GM19099 (cell line): ENCODE measurements at regions not wholly inside any gene's neighbourhood (a gene's known extent, or its start where the extent isn't known, plus 50 kb on each side); places are given as distances from the start of the nearest gene placed in this dataset.

Experiments used
- POLR2A ChIP-seq: IDR thresholded peaks from 3 replicates; pipeline ENCODE4 v1.6.1; 2011; ENCODE audit warnings: low read depth; ENCODE audit not compliant: insufficient read length; ENCODE audit errors: extremely low read depth

GRCh38 chr13:106212386-106213010 lies 323.0 kb downstream of the EFNB2 start:
- no peak for TF ChIP-seq POLR2A

DNA sequence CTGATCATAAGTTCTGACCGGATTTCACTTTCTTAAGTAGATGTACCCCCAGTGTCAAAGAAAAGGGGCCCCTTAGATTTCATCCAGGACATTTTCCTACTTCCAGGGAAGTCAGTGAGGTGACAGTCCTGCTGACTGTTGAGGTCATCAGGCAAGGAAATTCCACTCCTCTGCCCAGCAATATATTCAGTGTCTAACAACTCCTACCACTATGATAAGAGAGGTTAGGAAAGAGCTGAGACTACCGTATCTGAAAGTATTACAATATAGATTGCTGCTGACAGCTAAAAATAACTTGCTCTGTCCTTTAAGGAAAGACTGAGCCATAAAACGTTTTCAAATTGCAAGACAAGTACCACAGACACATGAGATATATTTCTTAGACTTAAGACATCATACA lies 325.1 kb downstream of the EFNB2 start:
- no peak for TF ChIP-seq POLR2A

DNA sequence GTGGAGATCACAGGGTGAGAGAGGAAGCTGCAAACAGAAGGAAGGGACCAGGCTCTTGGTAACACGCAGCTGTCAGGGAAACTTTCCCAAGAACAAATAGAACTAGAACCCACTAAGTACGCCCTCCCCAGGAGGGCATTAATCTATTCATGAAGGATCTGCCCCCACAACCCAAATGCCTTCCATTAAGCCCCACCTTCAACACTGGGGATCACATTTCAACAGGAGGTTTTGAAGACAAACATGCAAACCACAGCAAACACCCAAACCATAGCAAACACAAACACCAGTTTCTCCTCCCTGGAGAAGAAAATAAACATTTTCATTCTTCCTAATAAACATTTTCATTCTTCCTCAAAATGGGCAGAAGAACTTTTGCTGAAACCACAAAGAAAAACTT lies 329.6 kb downstream of the EFNB2 start:
- TF ChIP-seq POLR2A: no peak

DNA sequence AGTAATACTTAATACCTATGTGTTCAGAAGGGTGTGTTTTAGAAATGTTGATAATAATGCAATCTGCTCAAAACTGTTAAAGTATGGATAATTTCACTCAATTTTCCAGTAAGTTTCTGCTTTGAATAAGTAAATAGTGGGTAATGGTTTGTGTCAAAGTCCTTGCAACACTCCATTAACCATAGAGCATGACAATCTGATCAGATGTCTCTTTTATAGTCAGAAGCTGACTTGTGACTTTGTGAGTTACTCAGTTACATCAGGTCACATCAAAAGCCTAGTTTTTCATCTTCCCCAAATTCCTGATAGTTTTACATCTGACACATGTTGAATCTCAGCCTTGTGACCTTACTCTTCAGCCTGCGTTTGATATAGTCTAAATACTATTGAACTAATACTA lies 338.0 kb downstream of the EFNB2 start:
- TF ChIP-seq POLR2A: no peak

DNA sequence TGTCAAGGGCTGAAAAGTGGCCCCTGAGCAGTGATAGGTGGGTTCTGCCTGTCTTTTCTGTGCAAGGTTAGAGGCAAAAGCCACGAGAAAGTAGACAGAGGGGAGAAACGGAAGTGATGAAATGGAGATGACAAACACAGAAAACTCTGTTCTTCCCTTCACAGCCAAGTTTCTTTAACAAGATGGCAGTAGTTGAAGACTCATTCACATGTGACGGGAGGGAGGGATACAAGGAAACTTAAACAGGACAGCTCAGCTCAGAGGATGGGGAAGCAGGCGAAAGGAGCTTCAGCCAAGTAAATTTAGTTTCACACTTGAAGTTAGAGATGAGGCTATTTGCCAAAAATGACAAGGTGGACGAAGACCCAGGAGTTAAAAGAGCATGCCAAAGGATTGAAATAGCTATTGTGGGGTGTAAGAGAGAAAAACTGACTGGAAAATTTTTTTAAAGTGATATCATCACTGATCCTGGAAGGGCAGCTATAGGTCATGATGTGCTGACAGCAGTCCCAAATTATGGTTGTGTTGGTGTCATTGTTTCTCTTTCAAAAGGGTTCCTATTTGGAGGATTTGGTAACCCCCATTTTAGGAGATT lies 347.9 kb downstream of the EFNB2 start:
- no peak for TF ChIP-seq POLR2A

- TF ChIP-seq POLR2A: no peak
These were observed 348.4 kb downstream of the EFNB2 start for GRCh38 chr13:106187101-106187500.

DNA sequence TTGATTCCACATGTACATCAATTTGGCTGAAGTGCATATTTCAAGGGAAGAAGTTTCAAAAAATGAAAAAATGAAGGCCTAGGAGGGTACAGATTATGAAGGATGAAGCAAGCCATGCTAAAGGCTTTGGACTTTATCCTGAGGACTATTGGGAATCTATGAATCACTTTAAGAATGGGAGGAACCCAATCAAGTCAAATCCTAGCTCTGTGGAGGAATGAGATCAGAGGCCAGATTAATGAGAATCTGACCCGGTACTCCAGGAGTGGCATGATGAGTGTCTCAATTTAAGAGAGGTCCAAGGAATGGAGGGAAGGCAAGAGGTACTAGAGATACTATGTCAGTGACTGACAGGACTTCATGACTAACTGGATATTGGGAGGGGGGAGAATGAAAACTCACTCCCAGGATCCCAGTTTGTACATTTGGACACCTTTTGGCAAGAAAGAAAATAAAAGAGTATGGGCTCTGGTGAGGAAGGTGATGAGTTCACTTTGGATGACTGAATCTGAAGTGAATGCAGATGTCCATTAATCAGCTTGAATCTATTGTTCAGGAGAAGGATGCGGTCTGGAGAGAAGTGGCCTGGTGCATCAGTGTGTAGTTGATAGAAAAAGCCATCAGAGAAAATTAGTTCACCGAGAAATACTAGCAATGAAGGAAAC lies 349.0 kb downstream of the EFNB2 start:
- TF ChIP-seq POLR2A: no peak

DNA sequence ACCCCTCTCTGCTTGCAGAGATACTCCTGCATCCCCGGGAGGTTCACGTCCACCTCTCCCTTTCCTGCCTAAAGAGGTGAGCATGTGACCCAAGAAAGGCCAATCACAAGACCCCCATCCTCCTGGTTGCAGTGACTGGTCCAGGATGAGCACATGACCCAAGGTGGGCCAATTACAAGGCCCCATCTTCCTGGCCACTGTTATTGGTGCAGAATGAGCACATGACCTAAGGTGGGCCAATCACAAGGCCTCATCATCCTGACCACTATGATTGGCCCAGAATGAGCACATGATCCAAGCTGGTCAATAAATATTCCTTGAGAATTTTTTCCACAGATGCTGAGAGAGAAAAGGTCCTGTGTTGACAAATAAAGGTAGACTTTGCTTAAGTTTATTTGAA lies 350.7 kb downstream of the EFNB2 start:
- TF ChIP-seq POLR2A: no peak

- no peak for TF ChIP-seq POLR2A
These were observed 351.9 kb downstream of the EFNB2 start for GRCh38 chr13:106183410-106184065.

- no peak for TF ChIP-seq POLR2A
These were observed 353.1 kb downstream of the EFNB2 start for GRCh38 chr13:106182404-106182803.

GRCh38 chr13:106178816-106179215 lies 356.6 kb downstream of the EFNB2 start:
- no peak for TF ChIP-seq POLR2A

GRCh38 chr13:106177146-106177545 lies 358.3 kb downstream of the EFNB2 start:
- no peak for TF ChIP-seq POLR2A

DNA sequence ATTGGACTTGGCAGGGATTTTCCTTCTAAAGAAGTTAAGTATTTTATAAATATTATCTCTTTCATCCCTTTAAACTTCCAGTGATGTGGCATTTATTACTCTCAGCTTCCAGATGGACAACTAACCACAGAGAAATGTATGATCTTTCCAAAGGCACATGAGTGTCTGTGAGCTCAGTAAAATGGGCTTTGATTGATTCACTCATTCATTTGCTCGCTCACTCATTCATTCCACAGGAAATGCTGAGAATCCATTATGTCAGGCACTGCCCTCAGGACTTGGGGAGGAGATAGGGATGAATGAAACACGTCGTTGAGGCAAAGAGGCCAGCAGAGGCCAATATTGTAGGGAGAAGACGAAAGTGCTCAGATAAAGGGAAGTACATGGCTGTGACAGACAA lies 359.3 kb downstream of the EFNB2 start:
- no peak for TF ChIP-seq POLR2A

DNA sequence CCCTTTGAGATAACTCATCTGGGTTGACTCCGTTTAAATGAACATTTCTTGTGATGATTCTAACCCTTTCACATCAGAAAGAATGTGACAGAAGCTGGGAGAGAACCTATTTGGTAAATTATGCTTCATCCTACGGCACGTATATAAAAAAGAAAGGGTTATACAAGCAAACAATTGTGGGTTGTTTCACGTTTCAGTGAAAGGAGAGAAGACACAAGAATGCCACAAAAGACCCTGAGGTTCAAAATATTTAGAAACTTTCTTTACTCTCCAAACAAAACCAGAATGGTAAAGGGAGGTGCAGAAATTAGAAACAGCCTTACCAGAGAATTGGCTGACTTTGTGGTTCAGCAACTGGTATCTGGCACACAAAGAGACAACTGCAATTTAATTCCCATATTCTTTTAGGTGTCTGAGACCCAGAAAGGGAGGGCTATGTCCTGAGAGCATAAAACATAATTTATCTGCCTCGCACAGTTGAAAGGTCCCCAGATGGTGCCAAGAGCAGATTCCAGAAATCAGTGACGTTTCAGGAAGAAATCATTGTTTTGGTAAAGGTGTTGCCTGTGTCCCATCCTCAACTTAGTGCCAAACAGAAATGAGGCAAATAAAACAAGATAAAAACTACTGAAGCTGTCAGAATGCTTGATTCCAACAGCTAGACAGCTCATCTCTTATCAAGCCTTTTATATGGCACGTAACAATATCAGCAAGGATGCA lies 361.4 kb downstream of the EFNB2 start:
- no peak for TF ChIP-seq POLR2A

GRCh38 chr13:106173346-106173745 lies 362.1 kb downstream of the EFNB2 start:
- TF ChIP-seq POLR2A: no peak
